ENCODE measurements at regions not wholly inside any gene's neighbourhood (a gene's known extent, or its start where the extent isn't known, plus 50 kb on each side); places are given as distances from the start of the nearest gene placed in this dataset.

DNA sequence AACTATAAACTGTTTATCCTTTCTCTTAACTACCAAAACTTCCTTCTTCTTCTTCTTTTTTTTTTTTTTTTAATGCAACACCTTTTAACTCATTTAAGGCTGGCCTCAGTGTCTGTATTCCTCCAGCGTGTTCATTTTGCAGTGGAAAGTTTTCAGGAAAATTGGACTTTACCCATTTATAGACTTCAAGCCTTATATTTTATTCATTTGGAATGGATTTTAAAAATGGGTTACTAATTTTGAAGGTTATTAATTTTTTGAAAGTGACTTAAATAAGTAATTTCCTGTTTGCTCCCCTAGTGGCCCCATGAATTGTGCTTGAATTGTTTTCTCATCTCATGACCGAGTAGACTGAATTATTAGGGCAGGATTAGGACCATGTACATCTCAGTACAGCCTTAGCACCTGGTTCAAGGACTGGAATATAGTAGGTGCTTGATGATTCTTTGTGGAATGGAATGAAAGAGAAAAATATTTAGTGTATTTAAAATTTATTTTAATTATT, 282.7 kb downstream of the ANKRD50 start:
- no peak for DNase-seq (ENCODE audit: insufficient read length)
- FAIRE-seq: no peak

DNA sequence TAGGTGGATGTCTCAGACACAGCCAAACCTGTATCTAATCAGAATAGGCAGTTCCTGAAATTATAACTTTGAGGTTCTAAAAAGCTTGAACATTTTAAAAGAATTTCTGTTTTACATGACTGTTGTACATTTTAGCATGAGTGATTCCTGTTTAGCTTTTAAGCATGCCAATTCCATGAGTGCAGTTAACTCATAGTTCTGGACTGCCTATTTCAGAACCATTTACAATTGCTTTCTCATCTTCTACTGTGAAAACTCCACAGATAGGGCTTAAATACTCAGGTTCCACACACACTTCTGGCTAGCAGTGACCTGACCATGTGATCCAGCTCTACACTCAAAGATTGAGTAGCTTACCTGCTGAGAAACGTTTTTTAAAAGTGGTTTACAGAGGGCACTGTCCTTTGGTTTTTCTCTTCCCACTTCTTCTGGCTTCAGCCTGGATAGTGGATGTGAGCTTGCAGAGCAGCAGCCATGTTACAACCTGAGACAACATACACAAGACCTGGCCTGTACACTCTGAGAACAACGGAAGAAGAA, 280.8 kb downstream of the ANKRD50 start:
- DNase-seq (ENCODE audit: insufficient read length) (no peak), FAIRE-seq (no peak)
- TF ChIP-seq POLR2AphosphoS5 (IDR thresholded peaks at IDR 0.05; ENCODE audit: low read depth, low read length) (no peak), TAF1 (IDR thresholded peaks at IDR 0.05; ENCODE audit: borderline replicate concordance, low read depth, low read length) (no peak), POLR2A (IDR thresholded peaks at IDR 0.05; ENCODE audit: low read depth, low read length) (no peak)

More for the DNA sequence above, 282.7 kb downstream of the ANKRD50 start:
- TF ChIP-seq POLR2AphosphoS5 (IDR thresholded peaks at IDR 0.05; ENCODE audit: low read depth, low read length) (no peak), POLR2A (IDR thresholded peaks at IDR 0.05; ENCODE audit: low read depth, low read length) (no peak), TAF1 (IDR thresholded peaks at IDR 0.05; ENCODE audit: borderline replicate concordance, low read depth, low read length) (no peak)

DNA sequence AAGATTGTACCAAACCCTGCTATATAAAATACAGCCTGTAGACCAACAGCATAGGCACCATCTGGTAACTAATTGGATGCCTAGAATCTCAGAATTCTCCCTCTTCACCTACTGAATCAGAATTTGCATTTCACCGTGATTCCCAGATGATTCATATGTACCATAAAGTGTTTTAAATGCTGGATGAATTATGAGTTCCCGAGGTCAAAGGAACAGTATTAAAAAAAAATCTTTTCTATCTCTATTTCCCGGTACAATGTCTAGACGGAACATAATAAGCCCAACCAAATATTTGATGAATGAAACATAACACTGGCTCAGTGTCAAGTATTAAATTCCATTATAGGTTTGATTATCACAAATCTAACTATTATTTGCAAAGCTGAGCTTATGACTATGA, 280.0 kb downstream of the ANKRD50 start:
- DNase-seq (ENCODE audit: insufficient read length) (no peak), FAIRE-seq (no peak)

GRCh38 chr4:124433044-124433443, 279.5 kb downstream of the ANKRD50 start:
- FAIRE-seq: no peak
- TF ChIP-seq POLR2A (IDR thresholded peaks at IDR 0.05; ENCODE audit: low read depth, low read length) (no peak), TAF1 (IDR thresholded peaks at IDR 0.05; ENCODE audit: borderline replicate concordance, low read depth, low read length) (no peak), POLR2AphosphoS5 (IDR thresholded peaks at IDR 0.05; ENCODE audit: low read depth, low read length) (no peak)
- DNase-seq (ENCODE audit: insufficient read length): no peak

More for the DNA sequence above, 280.0 kb downstream of the ANKRD50 start:
- TF ChIP-seq TAF1 (IDR thresholded peaks at IDR 0.05; ENCODE audit: borderline replicate concordance, low read depth, low read length): no peak
- TF ChIP-seq POLR2A (IDR thresholded peaks at IDR 0.05; ENCODE audit: low read depth, low read length): no peak
- TF ChIP-seq POLR2AphosphoS5 (IDR thresholded peaks at IDR 0.05; ENCODE audit: low read depth, low read length): no peak

GRCh38 chr4:124433500-124433899, 279.0 kb downstream of the ANKRD50 start:
- FAIRE-seq (no peak), DNase-seq (ENCODE audit: insufficient read length) (no peak)
- TF ChIP-seq TAF1 (IDR thresholded peaks at IDR 0.05; ENCODE audit: borderline replicate concordance, low read depth, low read length) (no peak), POLR2A (IDR thresholded peaks at IDR 0.05; ENCODE audit: low read depth, low read length) (no peak), POLR2AphosphoS5 (IDR thresholded peaks at IDR 0.05; ENCODE audit: low read depth, low read length) (no peak)

- DNase-seq (ENCODE audit: insufficient read length) (no peak), FAIRE-seq (no peak)
- TF ChIP-seq POLR2AphosphoS5 (IDR thresholded peaks at IDR 0.05; ENCODE audit: low read depth, low read length): no peak
- TF ChIP-seq POLR2A (IDR thresholded peaks at IDR 0.05; ENCODE audit: low read depth, low read length): no peak
- TF ChIP-seq TAF1 (IDR thresholded peaks at IDR 0.05; ENCODE audit: borderline replicate concordance, low read depth, low read length): no peak
Measured at GRCh38 chr4:124435274-124435950, 277.1 kb downstream of the ANKRD50 start.

DNA sequence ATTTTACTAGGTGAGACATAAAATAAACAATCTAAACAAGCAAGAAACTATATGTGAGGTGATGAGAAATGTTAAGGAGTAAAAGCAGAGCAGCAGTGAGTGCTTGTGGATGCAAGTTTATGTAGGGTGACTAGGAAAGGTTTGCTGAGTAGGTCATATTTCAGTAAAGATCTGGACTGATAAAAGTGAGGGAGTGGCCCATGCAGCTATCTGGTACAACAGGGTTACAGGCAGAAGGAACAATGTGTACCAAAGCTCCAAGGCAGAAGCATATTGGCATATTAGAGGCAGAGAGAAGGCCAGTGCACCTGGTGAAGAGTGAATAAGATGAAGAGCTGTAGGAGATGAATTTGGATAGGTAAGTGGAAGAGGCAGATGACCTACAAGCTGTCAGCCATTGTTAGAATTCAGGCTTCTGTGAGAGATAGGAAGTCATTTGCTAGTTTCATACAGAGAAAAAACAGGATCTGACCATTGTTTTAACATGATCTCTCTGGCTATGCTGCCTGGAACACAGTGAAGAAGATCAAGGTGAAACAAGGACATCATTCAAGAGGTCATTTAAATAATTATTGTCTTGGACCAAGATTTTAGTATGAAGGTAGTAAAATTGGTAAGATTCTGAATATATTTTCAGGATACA, 274.6 kb downstream of the ANKRD50 start:
- TF ChIP-seq POLR2A (IDR thresholded peaks at IDR 0.05; ENCODE audit: low read depth, low read length) (no peak), TAF1 (IDR thresholded peaks at IDR 0.05; ENCODE audit: borderline replicate concordance, low read depth, low read length) (no peak), POLR2AphosphoS5 (IDR thresholded peaks at IDR 0.05; ENCODE audit: low read depth, low read length) (no peak)
- DNase-seq (ENCODE audit: insufficient read length): no peak
- no peak for FAIRE-seq

- no peak for DNase-seq (ENCODE audit: insufficient read length)
- no peak for FAIRE-seq
- TF ChIP-seq POLR2AphosphoS5 (IDR thresholded peaks at IDR 0.05; ENCODE audit: low read depth, low read length): no peak
Measured at GRCh38 chr4:124445071-124445470, 267.5 kb downstream of the ANKRD50 start.

DNA sequence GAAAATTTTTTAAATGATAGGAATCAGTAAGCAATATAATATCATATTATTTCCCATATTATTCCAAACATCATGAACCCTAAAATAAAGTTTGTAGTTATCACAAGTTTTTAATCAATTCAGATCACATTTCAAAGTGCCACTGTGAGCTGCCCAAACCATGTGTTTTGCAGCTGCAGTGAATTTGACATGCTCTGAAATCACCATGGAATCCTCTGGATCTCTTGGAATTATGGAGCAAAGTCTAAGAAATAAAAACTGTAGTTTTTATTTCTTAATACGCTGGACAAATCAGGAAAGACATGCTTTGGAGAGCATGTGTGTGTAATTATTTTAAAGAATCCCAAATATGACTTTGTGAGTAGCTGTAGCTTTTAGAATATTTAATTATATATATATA, 262.7 kb downstream of the ANKRD50 start:
- TF ChIP-seq POLR2AphosphoS5 (IDR thresholded peaks at IDR 0.05; ENCODE audit: low read depth, low read length) (no peak), TAF1 (IDR thresholded peaks at IDR 0.05; ENCODE audit: borderline replicate concordance, low read depth, low read length) (no peak), POLR2A (IDR thresholded peaks at IDR 0.05; ENCODE audit: low read depth, low read length) (no peak)
- DNase-seq (ENCODE audit: insufficient read length): no peak
- no peak for FAIRE-seq

GRCh38 chr4:124450851-124451250, 261.7 kb downstream of the ANKRD50 start:
- FAIRE-seq (no peak), DNase-seq (ENCODE audit: insufficient read length) (no peak)
- no peak for TF ChIP-seq POLR2AphosphoS5 (IDR thresholded peaks at IDR 0.05; ENCODE audit: low read depth, low read length)
- TF ChIP-seq TAF1 (IDR thresholded peaks at IDR 0.05; ENCODE audit: borderline replicate concordance, low read depth, low read length): no peak
- no peak for TF ChIP-seq POLR2A (IDR thresholded peaks at IDR 0.05; ENCODE audit: low read depth, low read length)

DNA sequence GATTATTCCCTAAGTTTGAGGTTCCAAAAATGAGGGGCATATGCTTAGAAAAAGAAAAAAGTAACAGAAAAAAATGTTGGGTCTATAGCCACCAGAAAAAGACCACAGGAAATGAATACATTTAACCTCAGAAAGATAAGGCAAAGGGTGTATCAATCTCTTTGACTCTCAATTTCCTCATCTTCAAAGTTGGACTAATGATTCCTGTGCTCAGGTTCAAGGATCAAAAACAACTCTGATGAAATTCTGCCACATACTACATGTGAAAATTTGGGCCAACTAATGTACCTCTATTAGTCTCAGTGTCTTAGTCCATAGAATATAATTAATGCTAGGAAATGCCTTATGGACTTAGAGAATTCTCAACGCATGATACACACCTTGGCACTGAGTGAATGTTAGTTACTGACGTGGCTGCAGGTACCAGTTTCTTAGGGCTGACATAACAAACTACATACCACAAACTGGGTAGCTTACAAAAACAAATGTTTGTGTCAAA, 257.7 kb downstream of the ANKRD50 start:
- FAIRE-seq (no peak), DNase-seq (ENCODE audit: insufficient read length) (no peak)
- TF ChIP-seq POLR2AphosphoS5 (IDR thresholded peaks at IDR 0.05; ENCODE audit: low read depth, low read length) (no peak), TAF1 (IDR thresholded peaks at IDR 0.05; ENCODE audit: borderline replicate concordance, low read depth, low read length) (no peak), POLR2A (IDR thresholded peaks at IDR 0.05; ENCODE audit: low read depth, low read length) (no peak)

GRCh38 chr4:124455671-124456070, 256.9 kb downstream of the ANKRD50 start:
- DNase-seq (ENCODE audit: insufficient read length) (no peak), FAIRE-seq (no peak)
- no peak for TF ChIP-seq POLR2AphosphoS5 (IDR thresholded peaks at IDR 0.05; ENCODE audit: low read depth, low read length)

Measured in GM12892 (cell line).